H9 (cell line): ENCODE measurements at regions not wholly inside any gene's neighbourhood (a gene's known extent, or its start where the extent isn't known, plus 50 kb on each side); places are given as distances from the start of the nearest gene placed in this dataset.

Experiments used
- DNase-seq: peaks from one replicate; pipeline ENCODE4 v3.0.0-alpha.2; 2017
- H2AFZ ChIP-seq: one replicate; pipeline ENCODE4 v1.6.1; 2013; ENCODE audit warnings: mild to moderate bottlenecking, low read length, control low read depth, moderate library complexity
- H2AK5ac ChIP-seq: 2 replicates; pipeline ENCODE4 v1.6.1; 2013; ENCODE audit warnings: low read length, control low read depth, mixed read lengths; ENCODE audit not compliant: insufficient read length
- H2BK120ac ChIP-seq: one replicate; pipeline ENCODE4 v1.6.1; 2013; ENCODE audit warnings: low read depth, mild to moderate bottlenecking, low read length, control low read depth, inconsistent platforms; ENCODE audit not compliant: poor library complexity, severe bottlenecking
- H2BK12ac ChIP-seq: 2 replicates; pipeline ENCODE4 v1.6.1; 2013; ENCODE audit warnings: low read length, control low read depth, mixed read lengths, low read depth; ENCODE audit not compliant: insufficient read length
- H2BK15ac ChIP-seq: 2 replicates; pipeline ENCODE4 v1.6.1; 2013; ENCODE audit warnings: low read depth, low read length, control low read depth
- H2BK20ac ChIP-seq: one replicate; pipeline ENCODE4 v1.6.1; 2013; ENCODE audit warnings: low read depth, mild to moderate bottlenecking, low read length, control low read depth, inconsistent platforms; ENCODE audit not compliant: poor library complexity, severe bottlenecking
- H2BK5ac ChIP-seq: 2 replicates; pipeline ENCODE4 v1.6.1; 2013; ENCODE audit warnings: low read length, control low read depth, mixed read lengths; ENCODE audit not compliant: insufficient read length
- H3K14ac ChIP-seq: 2 replicates; pipeline ENCODE4 v1.6.1; 2013; ENCODE audit warnings: low read length, control low read depth; ENCODE audit not compliant: insufficient read depth
- H3K18ac ChIP-seq: 2 replicates; pipeline ENCODE4 v1.6.1; 2013; ENCODE audit warnings: low read depth, mild to moderate bottlenecking, mixed read lengths, low read length, control low read depth; ENCODE audit not compliant: insufficient read length
- H3K23ac ChIP-seq: 2 replicates; pipeline ENCODE4 v1.6.1; 2013; ENCODE audit warnings: low read length, control low read depth, mixed read lengths, low read depth; ENCODE audit not compliant: insufficient read length
- H3K23me2 ChIP-seq: 2 replicates; pipeline ENCODE4 v1.6.1; 2013; ENCODE audit warnings: low read depth, mild to moderate bottlenecking, mixed read lengths, low read length, control low read depth; ENCODE audit not compliant: insufficient read length, poor library complexity, severe bottlenecking
- H3K27ac ChIP-seq: 2 replicates; pipeline ENCODE4 v1.5.1; 2013; ENCODE audit warnings: low read length, control low read depth, mixed read lengths, low read depth; ENCODE audit not compliant: insufficient read length
- H3K27me3 ChIP-seq: 2 replicates; pipeline ENCODE4 v1.6.1; 2013; ENCODE audit warnings: low read length, control low read depth, inconsistent platforms; ENCODE audit not compliant: insufficient read depth
- H3K4ac ChIP-seq: 2 replicates; pipeline ENCODE4 v1.6.1; 2013; ENCODE audit warnings: low read depth, mild to moderate bottlenecking, control low read depth, inconsistent platforms, low read length, moderate library complexity
- H3K4me1 ChIP-seq: 2 replicates; pipeline ENCODE4 v1.6.1; 2013; ENCODE audit warnings: low read length, control low read depth, inconsistent platforms; ENCODE audit not compliant: insufficient read depth
- H3K4me2 ChIP-seq: 2 replicates; pipeline ENCODE4 v1.6.1; 2013; ENCODE audit warnings: low read length, control low read depth, mixed read lengths; ENCODE audit not compliant: insufficient read length, insufficient read depth
- H3K56ac ChIP-seq: 2 replicates; pipeline ENCODE4 v1.6.1; 2013; ENCODE audit warnings: low read depth, mild to moderate bottlenecking, mixed read lengths, low read length, control low read depth; ENCODE audit not compliant: insufficient read length
- H3K79me1 ChIP-seq: 2 replicates; pipeline ENCODE4 v1.6.1; 2013; ENCODE audit warnings: low read depth, mild to moderate bottlenecking, moderate library complexity, low read length, control low read depth, inconsistent platforms; ENCODE audit not compliant: insufficient read depth, poor library complexity, severe bottlenecking
- H3K79me2 ChIP-seq: 2 replicates; pipeline ENCODE4 v1.6.1; 2013; ENCODE audit warnings: low read length, control low read depth, inconsistent platforms; ENCODE audit not compliant: insufficient read depth
- H3K9ac ChIP-seq: 2 replicates; pipeline ENCODE4 v1.6.1; 2013; ENCODE audit warnings: low read length, control low read depth, mixed read lengths; ENCODE audit not compliant: insufficient read length; ENCODE audit errors: extremely low read depth
- H3K9me3 ChIP-seq: one replicate; pipeline ENCODE4 v1.6.1; 2013; ENCODE audit warnings: low read depth, low read length, inconsistent platforms; ENCODE audit not compliant: control insufficient read depth
- H3T11ph ChIP-seq: one replicate; pipeline ENCODE4 v1.6.1; 2013; ENCODE audit warnings: mild to moderate bottlenecking, low read length, control low read depth, inconsistent platforms
- H4K20me1 ChIP-seq: one replicate; pipeline ENCODE4 v1.6.1; 2013; ENCODE audit not compliant: control insufficient read depth, insufficient read length, insufficient read depth
- H4K5ac ChIP-seq: 2 replicates; pipeline ENCODE4 v1.6.1; 2013; ENCODE audit warnings: low read depth, mild to moderate bottlenecking, mixed read lengths, low read length, control low read depth; ENCODE audit not compliant: insufficient read length
- H4K8ac ChIP-seq: replicated peaks from 2 replicates; pipeline ENCODE4 v1.6.1; 2013; ENCODE audit warnings: low read length, control low read depth, mixed read lengths, low read depth; ENCODE audit not compliant: insufficient read length
- H4K91ac ChIP-seq: 2 replicates; pipeline ENCODE4 v1.6.1; 2013; ENCODE audit warnings: low read depth, mild to moderate bottlenecking, moderate library complexity, mixed read lengths, low read length, control low read depth; ENCODE audit not compliant: insufficient read length
- H3K27ac Mint-ChIP-seq, 3 experiments: 2 replicates in 2 of 3; 3 replicates in 1 of 3; pipeline ENCODE4 v1.8.0; 2020 to 2021; ENCODE audit warnings: mixed read lengths in 3 of 3, mild to moderate bottlenecking in 1 of 3, moderate library complexity in 1 of 3
- H3K27me3 Mint-ChIP-seq: 2 replicates; pipeline ENCODE4 v1.8.0; 2021; ENCODE audit warnings: low read depth, mild to moderate bottlenecking, moderate library complexity, mixed read lengths
- H3K36me3 Mint-ChIP-seq, 3 experiments: 2 replicates in 2 of 3; 3 replicates in 1 of 3; pipeline ENCODE4 v1.8.0; 2020 to 2021; ENCODE audit warnings: low read depth in 3 of 3, mixed read lengths in 3 of 3; ENCODE audit not compliant: insufficient read depth in 1 of 3
- H3K4me1 Mint-ChIP-seq, 2 experiments: 2 replicates each; pipeline ENCODE4 v1.8.0; 2020; ENCODE audit warnings: mixed read lengths in 2 of 2
- H3K4me3 Mint-ChIP-seq, 2 experiments: 2 replicates in 1 of 2; 3 replicates in 1 of 2; pipeline ENCODE4 v1.8.0; 2020 to 2021; ENCODE audit warnings: mild to moderate bottlenecking in 2 of 2, mixed read lengths in 2 of 2, moderate library complexity in 1 of 2
- H3K9me3 Mint-ChIP-seq, 2 experiments: 2 replicates in 1 of 2; 3 replicates in 1 of 2; pipeline ENCODE4 v1.8.0; 2020; ENCODE audit warnings: mild to moderate bottlenecking in 2 of 2, mixed read lengths in 2 of 2, moderate library complexity in 1 of 2
- CTCF ChIP-seq: fragments of 200-600 bp; sonication (generic); conservative IDR thresholded peaks from 3 replicates; pipeline ENCODE4 v1.8.0; 2021; ENCODE audit warnings: antibody characterized with exemption, mild to moderate bottlenecking

- Histone ChIP-seq H2BK15ac (no peak overlapping the region), H2BK12ac (no peak overlapping the region), H2BK20ac (no peak overlapping the region), H3K27me3 (no peaks in the 10 kb centered on the region), H2AFZ (no peak overlapping the region), H3K4me1 (no peaks in the 10 kb centered on the region), H4K91ac (no peak overlapping the region), H2AK5ac (no peak overlapping the region), H4K5ac (no peak overlapping the region), H3K27ac (no peak overlapping the region), H2BK5ac (no peak overlapping the region), H4K20me1 (no peaks in the 10 kb centered on the region), H3K56ac (no peak overlapping the region), H3T11ph (no peak overlapping the region), H3K79me2 (no peaks in the 10 kb centered on the region), H3K9ac (no peak overlapping the region), H3K79me1 (no peaks in the 10 kb centered on the region), H3K4me2 (no peak overlapping the region), H4K8ac (no peak overlapping the region), H3K9me3 (no peaks in the 10 kb centered on the region), H3K23me2 (no peaks in the 10 kb centered on the region), H3K4ac (no peak overlapping the region), H2BK120ac (no peak overlapping the region), H3K14ac (no peak overlapping the region), H3K23ac (no peak overlapping the region), H3K18ac (no peak overlapping the region)
- Mint-ChIP-seq H3K4me1 (peaks cover 4 to 7% of the 10 kb centered on the region in 2 experiments; a peak in 3 of 4 replicates), H3K27ac (no peak overlapping the region), H3K4me3 (no peak overlapping the region), H3K27me3 (no peaks in the 10 kb centered on the region), H3K36me3 (no peaks in the 10 kb centered on the region), H3K9me3 (no peaks in the 10 kb centered on the region)
- TF ChIP-seq CTCF, result no peak
- no peak for DNase-seq
Measured at GRCh38 chr5:51829691-51830090, 446.4 kb downstream of the ISL1 start.
